Uterus (tissue), 3 donors: ENCODE measurements at regions not wholly inside any gene's neighbourhood (a gene's known extent, or its start where the extent isn't known, plus 50 kb on each side); places are given as distances from the start of the nearest gene placed in this dataset.

ENCODE experiments used
- DNase-seq, 2 donors: peaks; one replicate each; pipeline ENCODE4 v3.0.0-alpha.2; 2019 to 2020
- H3K27ac ChIP-seq, 2 donors: fragments of 200-600 bp; sonication (generic); 1 replicate in 1 of 2; 2 replicates in 1 of 2; pipeline ENCODE4 v1.5.1; 2016 to 2018
- H3K27me3 ChIP-seq, 2 donors: fragments of 200-600 bp; sonication (generic); one replicate each; pipeline ENCODE4 v1.5.1; 2018 to 2019; ENCODE audit warnings: control low read depth in 1 of 2
- H3K36me3 ChIP-seq, 2 donors: fragments of 200-600 bp; sonication (generic); one replicate each; pipeline ENCODE4 v1.5.1; 2019; ENCODE audit warnings: control low read depth in 1 of 2
- H3K4me1 ChIP-seq, 2 donors: fragments of 200-600 bp; sonication (generic); one replicate each; pipeline ENCODE4 v1.5.1; 2018 to 2019; ENCODE audit warnings: control low read depth in 1 of 2
- H3K4me3 ChIP-seq, 2 donors: fragments of 200-600 bp; sonication (generic); 1 replicate in 1 of 2; 2 replicates in 1 of 2; pipeline ENCODE4 v1.5.1; 2018 to 2019; ENCODE audit warnings: mild to moderate bottlenecking in 1 of 2
- H3K9me3 ChIP-seq, 2 donors: fragments of 200-600 bp; sonication (generic); one replicate each; pipeline ENCODE4 v1.5.1; 2019; ENCODE audit warnings: control low read depth in 1 of 2
- POLR2A ChIP-seq, 2 donors: fragments of 450-650 bp; IDR thresholded peaks; one replicate each; pipeline ENCODE4 v1.6.1; 2016; ENCODE audit warnings: antibody characterized with exemption in 2 of 2, mild to moderate bottlenecking in 1 of 2, moderate library complexity in 1 of 2
- intact Hi-C: fragments of 100-400 bp; cut with DNase I; formaldehyde crosslinking; loops from one replicate; pipeline ENCODE4 v1.15.1; 2023; ENCODE audit warnings: low total_unique reads
- TF ChIP-seq, protein P1 (sequence below), 4 experiments: fragments of 200-600 bp in 2 of 4; fragments of 450-650 bp in 2 of 4; sonication (generic) in 2 of 4; IDR thresholded peaks; one replicate each; pipeline ENCODE4 v1.5.1; 2016 to 2019; ENCODE audit warnings: antibody characterized with exemption in 4 of 4, mild to moderate bottlenecking in 2 of 4, moderate library complexity in 1 of 4
- donor health status: DM: yes; HTN: yes; CAD: no.

- DNase-seq, result no peak
- Histone ChIP-seq H3K36me3 (no peaks in the 10 kb centered on the region), H3K9me3 (no peaks in the 10 kb centered on the region), H3K4me1 (no peaks in the 10 kb centered on the region), H3K27ac (no peak overlapping the region), H3K4me3 (no peak overlapping the region), H3K27me3 (no peaks in the 10 kb centered on the region)
- no peak for TF ChIP-seq POLR2A (IDR thresholded peaks at IDR 0.05)
- TF ChIP-seq, protein P1, sequence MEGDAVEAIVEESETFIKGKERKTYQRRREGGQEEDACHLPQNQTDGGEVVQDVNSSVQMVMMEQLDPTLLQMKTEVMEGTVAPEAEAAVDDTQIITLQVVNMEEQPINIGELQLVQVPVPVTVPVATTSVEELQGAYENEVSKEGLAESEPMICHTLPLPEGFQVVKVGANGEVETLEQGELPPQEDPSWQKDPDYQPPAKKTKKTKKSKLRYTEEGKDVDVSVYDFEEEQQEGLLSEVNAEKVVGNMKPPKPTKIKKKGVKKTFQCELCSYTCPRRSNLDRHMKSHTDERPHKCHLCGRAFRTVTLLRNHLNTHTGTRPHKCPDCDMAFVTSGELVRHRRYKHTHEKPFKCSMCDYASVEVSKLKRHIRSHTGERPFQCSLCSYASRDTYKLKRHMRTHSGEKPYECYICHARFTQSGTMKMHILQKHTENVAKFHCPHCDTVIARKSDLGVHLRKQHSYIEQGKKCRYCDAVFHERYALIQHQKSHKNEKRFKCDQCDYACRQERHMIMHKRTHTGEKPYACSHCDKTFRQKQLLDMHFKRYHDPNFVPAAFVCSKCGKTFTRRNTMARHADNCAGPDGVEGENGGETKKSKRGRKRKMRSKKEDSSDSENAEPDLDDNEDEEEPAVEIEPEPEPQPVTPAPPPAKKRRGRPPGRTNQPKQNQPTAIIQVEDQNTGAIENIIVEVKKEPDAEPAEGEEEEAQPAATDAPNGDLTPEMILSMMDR (IDR thresholded peaks at IDR 0.05), result no peak
- intact Hi-C loops, result no loop called here
Measured at GRCh38 chr4:31051151-31051550, 331.0 kb downstream of the PCDH7 start.

DNA sequence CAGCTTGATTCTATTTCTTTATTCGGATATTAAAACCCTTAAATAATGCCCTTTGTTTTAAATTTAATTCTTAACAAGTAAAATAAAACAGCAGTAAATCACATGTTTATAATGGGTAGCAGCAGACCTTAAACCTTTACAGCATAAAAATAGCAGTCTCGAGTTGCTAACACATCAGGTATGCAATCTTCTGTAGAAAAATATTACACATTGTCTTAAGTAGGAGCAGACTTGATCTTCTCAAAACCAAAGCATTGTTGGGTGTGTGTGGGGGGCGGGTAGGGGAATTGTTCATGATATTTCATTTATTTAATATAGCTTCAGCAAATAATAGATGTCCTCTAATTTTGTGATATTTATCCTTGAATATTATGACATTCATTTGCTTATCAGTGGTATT lies 331.4 kb downstream of the PCDH7 start:
- no peaks in the 10 kb centered on the region for H3K9me3 ChIP-seq
- no peaks in the 10 kb centered on the region for H3K27me3 ChIP-seq
- no peaks in the 10 kb centered on the region for H3K36me3 ChIP-seq
- intact Hi-C loops, result no loop called here
- TF ChIP-seq POLR2A (IDR thresholded peaks at IDR 0.05), result no peak
- TF ChIP-seq, protein P1 (IDR thresholded peaks at IDR 0.05), result no peak
- H3K27ac ChIP-seq, result no peak overlapping the region
- no peaks in the 10 kb centered on the region for H3K4me1 ChIP-seq
- H3K4me3 ChIP-seq, result no peak overlapping the region
- DNase-seq, result no peak

- intact Hi-C loops, result no loop called here
- DNase-seq, result no peak
- TF ChIP-seq, protein P1 (IDR thresholded peaks at IDR 0.05), result no peak
- no peak for TF ChIP-seq POLR2A (IDR thresholded peaks at IDR 0.05)
- Histone ChIP-seq H3K27me3 (no peaks in the 10 kb centered on the region), H3K4me3 (no peak overlapping the region), H3K27ac (no peak overlapping the region), H3K4me1 (no peaks in the 10 kb centered on the region), H3K36me3 (no peaks in the 10 kb centered on the region), H3K9me3 (no peaks in the 10 kb centered on the region)
Measured at GRCh38 chr4:31052519-31052918, 332.4 kb downstream of the PCDH7 start.

GRCh38 chr4:31053451-31053850 lies 333.3 kb downstream of the PCDH7 start:
- no peaks in the 10 kb centered on the region for H3K4me1 ChIP-seq
- intact Hi-C loops, result no loop called here
- no peak for TF ChIP-seq POLR2A (IDR thresholded peaks at IDR 0.05)
- TF ChIP-seq, protein P1 (IDR thresholded peaks at IDR 0.05), result no peak
- DNase-seq, result no peak
- H3K36me3 ChIP-seq, result no peaks in the 10 kb centered on the region
- no peaks in the 10 kb centered on the region for H3K9me3 ChIP-seq
- no peak overlapping the region for H3K27ac ChIP-seq
- H3K27me3 ChIP-seq, result no peaks in the 10 kb centered on the region
- no peak overlapping the region for H3K4me3 ChIP-seq

DNA sequence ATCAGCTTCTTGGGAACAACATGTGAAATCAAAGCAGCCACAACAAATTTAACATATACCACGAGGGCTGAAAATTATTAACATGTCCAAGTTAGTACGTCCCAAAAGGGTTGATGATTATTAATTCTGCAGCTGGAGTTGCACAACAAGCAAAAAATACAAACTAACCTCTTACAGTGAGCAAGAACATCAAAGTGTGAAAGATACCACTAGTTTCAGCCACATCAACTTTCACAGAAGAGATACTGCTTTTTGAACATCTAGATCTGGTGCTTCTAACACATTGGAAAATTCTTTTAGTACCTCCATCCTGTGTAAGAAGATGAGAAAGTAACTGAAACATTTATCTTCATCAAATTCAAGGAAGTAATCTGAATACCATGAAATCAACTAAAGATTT lies 334.1 kb downstream of the PCDH7 start:
- H3K9me3 ChIP-seq, result no peaks in the 10 kb centered on the region
- TF ChIP-seq, protein P1 (IDR thresholded peaks at IDR 0.05), result no peak
- no peak for TF ChIP-seq POLR2A (IDR thresholded peaks at IDR 0.05)

More for the DNA sequence above, 334.1 kb downstream of the PCDH7 start:
- Histone ChIP-seq H3K4me1 (no peaks in the 10 kb centered on the region), H3K27me3 (no peaks in the 10 kb centered on the region), H3K4me3 (no peak overlapping the region), H3K27ac (no peak overlapping the region), H3K36me3 (no peaks in the 10 kb centered on the region)
- intact Hi-C loops, result no loop called here
- no peak for DNase-seq
